ENCODE measurements at regions not wholly inside any gene's neighbourhood (a gene's known extent, or its start where the extent isn't known, plus 50 kb on each side); places are given as distances from the start of the nearest gene placed in this dataset.

- 96 to 99% methylated on average over 4 of the region's 4 CpGs for WGBS, 2 experiments
- Histone ChIP-seq H3K36me3 (ENCODE audit: control insufficient read depth, insufficient read depth, low read length) (no peaks in the 10 kb centered on the region), H3K27ac (ENCODE audit: insufficient read depth, low read depth, low read length, poor library complexity, severe bottlenecking) (no peak overlapping the region), H3K9me3 (ENCODE audit: control insufficient read depth, low read length) (no peaks in the 10 kb centered on the region), H3K27me3 (ENCODE audit: control insufficient read depth, insufficient read depth, low read length, poor library complexity, severe bottlenecking) (no peaks in the 10 kb centered on the region), H3K4me1 (ENCODE audit: control insufficient read depth, insufficient read depth, low read length) (no peaks in the 10 kb centered on the region), H3K4me3 (ENCODE audit: insufficient read depth, low read depth, low read length) (no peak overlapping the region)
These were observed 76.1 kb upstream of the JAK1 start for GRCh38 chr1:65042467-65042866.

- Histone ChIP-seq H3K4me1 (ENCODE audit: control insufficient read depth, insufficient read depth, low read length) (no peaks in the 10 kb centered on the region), H3K9me3 (ENCODE audit: control insufficient read depth, low read length) (no peaks in the 10 kb centered on the region), H3K27me3 (ENCODE audit: control insufficient read depth, insufficient read depth, low read length, poor library complexity, severe bottlenecking) (no peaks in the 10 kb centered on the region), H3K27ac (ENCODE audit: insufficient read depth, low read depth, low read length, poor library complexity, severe bottlenecking) (no peak overlapping the region), H3K4me3 (ENCODE audit: insufficient read depth, low read depth, low read length) (no peak overlapping the region), H3K36me3 (ENCODE audit: control insufficient read depth, insufficient read depth, low read length) (no peaks in the 10 kb centered on the region)
- WGBS, 2 experiments = 92 to 93% methylated on average over 5 of the region's 5 CpGs
These were observed 78.1 kb upstream of the JAK1 start for GRCh38 chr1:65044411-65044810.

- no peak overlapping the region for H3K4me3 ChIP-seq (ENCODE audit: insufficient read depth, low read depth, low read length)
These were observed 78.9 kb upstream of the JAK1 start for GRCh38 chr1:65045022-65045817.

DNA sequence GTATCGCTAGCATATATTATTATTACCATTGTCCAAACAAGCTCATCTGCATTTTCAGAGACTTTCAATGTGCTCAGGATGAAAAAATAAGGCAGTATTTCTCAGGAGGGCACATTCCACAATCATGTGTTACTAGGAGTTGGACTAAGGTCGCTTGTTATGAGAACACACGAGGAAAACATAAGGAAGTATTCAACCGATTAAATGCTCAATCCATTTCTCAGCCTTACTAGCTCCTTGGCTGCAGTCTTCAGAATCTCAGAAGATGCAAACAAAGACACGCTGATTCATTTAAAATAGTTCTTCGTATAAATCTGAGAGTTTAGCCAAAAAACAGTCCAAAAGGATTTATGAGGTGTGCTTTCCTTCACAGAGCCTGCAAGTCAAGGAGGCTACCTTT is 82.0 kb upstream of the JAK1 start:
- H3K4me3 ChIP-seq (ENCODE audit: insufficient read depth, low read depth, low read length) = no peak overlapping the region
- no peaks in the 10 kb centered on the region for H3K36me3 ChIP-seq (ENCODE audit: control insufficient read depth, insufficient read depth, low read length)
- no peaks in the 10 kb centered on the region for H3K9me3 ChIP-seq (ENCODE audit: control insufficient read depth, low read length)
- H3K27ac ChIP-seq (ENCODE audit: insufficient read depth, low read depth, low read length, poor library complexity, severe bottlenecking) = no peak overlapping the region
- WGBS, 2 experiments = 91 to 95% methylated on average over 6 of the region's 6 CpGs
- no peaks in the 10 kb centered on the region for H3K27me3 ChIP-seq (ENCODE audit: control insufficient read depth, insufficient read depth, low read length, poor library complexity, severe bottlenecking)
- H3K4me1 ChIP-seq (ENCODE audit: control insufficient read depth, insufficient read depth, low read length) = no peaks in the 10 kb centered on the region

More at GRCh38 chr1:65045022-65045817, 78.9 kb upstream of the JAK1 start:
- Histone ChIP-seq H3K4me1 (ENCODE audit: control insufficient read depth, insufficient read depth, low read length) (no peaks in the 10 kb centered on the region), H3K36me3 (ENCODE audit: control insufficient read depth, insufficient read depth, low read length) (no peaks in the 10 kb centered on the region), H3K27me3 (ENCODE audit: control insufficient read depth, insufficient read depth, low read length, poor library complexity, severe bottlenecking) (no peaks in the 10 kb centered on the region), H3K9me3 (ENCODE audit: control insufficient read depth, low read length) (no peaks in the 10 kb centered on the region), H3K27ac (ENCODE audit: insufficient read depth, low read depth, low read length, poor library complexity, severe bottlenecking) (no peak overlapping the region)
- WGBS, 2 experiments = 92 to 98% methylated on average over 4 of the region's 4 CpGs

- 92 to 95% methylated on average over 5 of the region's 5 CpGs for WGBS, 2 experiments
These were observed 83.8 kb upstream of the JAK1 start for GRCh38 chr1:65049941-65050713.

DNA sequence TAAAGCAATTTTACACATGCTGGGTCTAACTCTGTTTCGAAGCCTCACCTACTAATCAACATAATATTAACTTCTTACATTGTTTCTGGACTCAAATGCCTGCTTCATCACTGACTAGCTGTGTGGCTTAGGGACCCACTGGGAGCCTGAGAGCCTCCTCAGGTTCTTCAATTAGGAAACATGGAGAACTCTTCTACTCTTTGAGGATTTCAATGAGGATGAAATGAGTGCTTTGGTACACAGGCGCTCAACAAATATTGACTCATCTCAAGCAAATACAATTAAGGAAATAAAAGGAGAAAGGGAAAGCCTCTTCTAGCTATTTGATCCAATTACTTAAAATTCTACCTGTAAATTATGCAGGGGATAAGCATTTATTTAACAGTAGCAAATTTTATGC is 84.4 kb upstream of the JAK1 start:
- H3K36me3 ChIP-seq (ENCODE audit: control insufficient read depth, insufficient read depth, low read length) = peaks cover under 1% of the 10 kb centered on the region
- H3K27me3 ChIP-seq (ENCODE audit: control insufficient read depth, insufficient read depth, low read length, poor library complexity, severe bottlenecking) = no peaks in the 10 kb centered on the region
- 81 to 100% methylated on average over 1 of the region's 2 CpGs for WGBS, 2 experiments

More at GRCh38 chr1:65049941-65050713, 83.8 kb upstream of the JAK1 start:
- Histone ChIP-seq H3K9me3 (ENCODE audit: control insufficient read depth, low read length) (no peaks in the 10 kb centered on the region), H3K4me1 (ENCODE audit: control insufficient read depth, insufficient read depth, low read length) (no peaks in the 10 kb centered on the region), H3K4me3 (ENCODE audit: insufficient read depth, low read depth, low read length) (no peak overlapping the region), H3K27me3 (ENCODE audit: control insufficient read depth, insufficient read depth, low read length, poor library complexity, severe bottlenecking) (no peaks in the 10 kb centered on the region), H3K36me3 (ENCODE audit: control insufficient read depth, insufficient read depth, low read length) (no peaks in the 10 kb centered on the region), H3K27ac (ENCODE audit: insufficient read depth, low read depth, low read length, poor library complexity, severe bottlenecking) (no peak overlapping the region)

GRCh38 chr1:65054481-65054880 is 88.1 kb upstream of the JAK1 start:
- Histone ChIP-seq H3K27me3 (ENCODE audit: control insufficient read depth, insufficient read depth, low read length, poor library complexity, severe bottlenecking) (no peaks in the 10 kb centered on the region), H3K36me3 (ENCODE audit: control insufficient read depth, insufficient read depth, low read length) (peaks cover 4% of the 10 kb centered on the region), H3K4me1 (ENCODE audit: control insufficient read depth, insufficient read depth, low read length) (no peaks in the 10 kb centered on the region), H3K27ac (ENCODE audit: insufficient read depth, low read depth, low read length, poor library complexity, severe bottlenecking) (no peak overlapping the region), H3K9me3 (ENCODE audit: control insufficient read depth, low read length) (no peaks in the 10 kb centered on the region), H3K4me3 (ENCODE audit: insufficient read depth, low read depth, low read length) (no peak overlapping the region)
- 92 to 96% methylated on average over 3 of the region's 3 CpGs for WGBS, 2 experiments

More for the DNA sequence above, 84.4 kb upstream of the JAK1 start:
- Histone ChIP-seq H3K27ac (ENCODE audit: insufficient read depth, low read depth, low read length, poor library complexity, severe bottlenecking) (no peak overlapping the region), H3K4me3 (ENCODE audit: insufficient read depth, low read depth, low read length) (no peak overlapping the region), H3K4me1 (ENCODE audit: control insufficient read depth, insufficient read depth, low read length) (no peaks in the 10 kb centered on the region), H3K9me3 (ENCODE audit: control insufficient read depth, low read length) (no peaks in the 10 kb centered on the region)

DNA sequence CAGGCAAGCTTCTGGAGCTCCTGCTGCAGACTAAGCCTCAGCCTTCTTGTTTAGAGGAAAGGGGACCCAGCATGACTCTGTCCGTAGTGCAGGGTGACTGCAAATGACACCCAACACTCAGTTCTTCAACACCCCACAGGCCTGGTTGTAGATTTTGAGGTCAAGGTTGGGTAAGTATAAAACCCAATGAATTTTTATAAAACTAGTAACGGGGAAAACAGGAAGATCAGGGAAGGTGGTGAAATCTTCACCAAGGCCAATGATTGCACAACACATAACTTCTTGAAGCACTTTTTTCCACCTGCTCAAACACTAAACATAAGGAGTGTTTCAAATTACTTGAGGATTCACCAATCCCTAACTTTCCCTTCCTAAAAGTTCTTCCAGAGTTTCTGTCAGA is 89.4 kb upstream of the JAK1 start:
- H3K27ac ChIP-seq (ENCODE audit: insufficient read depth, low read depth, low read length, poor library complexity, severe bottlenecking) = no peak overlapping the region
- H3K36me3 ChIP-seq (ENCODE audit: control insufficient read depth, insufficient read depth, low read length) = peaks cover 4% of the 10 kb centered on the region
- WGBS, 2 experiments = 100% methylated on average over 1 to 2 of the region's 2 CpGs
- H3K27me3 ChIP-seq (ENCODE audit: control insufficient read depth, insufficient read depth, low read length, poor library complexity, severe bottlenecking) = no peaks in the 10 kb centered on the region
- no peaks in the 10 kb centered on the region for H3K9me3 ChIP-seq (ENCODE audit: control insufficient read depth, low read length)
- H3K4me1 ChIP-seq (ENCODE audit: control insufficient read depth, insufficient read depth, low read length) = no peaks in the 10 kb centered on the region
- H3K4me3 ChIP-seq (ENCODE audit: insufficient read depth, low read depth, low read length) = no peak overlapping the region

DNA sequence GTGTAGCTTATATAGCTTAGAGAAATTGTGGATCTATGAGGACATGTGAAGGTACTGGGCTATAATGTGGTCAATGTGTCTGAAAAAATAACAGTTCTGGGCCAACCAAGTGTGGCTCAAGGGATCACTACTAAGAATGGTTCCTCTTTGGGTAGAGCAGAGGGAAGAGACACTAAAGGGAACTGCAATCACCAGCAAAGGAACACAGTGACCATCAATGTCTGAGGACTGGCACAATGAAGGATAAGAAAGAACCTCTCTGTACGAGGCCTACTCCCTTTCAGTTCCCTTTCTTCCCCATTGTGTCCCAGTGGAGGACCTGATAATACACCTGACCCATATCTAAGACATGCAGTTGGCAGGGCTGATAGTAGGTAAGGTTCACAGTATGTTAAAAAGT is 89.9 kb upstream of the JAK1 start:
- no peaks in the 10 kb centered on the region for H3K4me1 ChIP-seq (ENCODE audit: control insufficient read depth, insufficient read depth, low read length)
- no peak overlapping the region for H3K27ac ChIP-seq (ENCODE audit: insufficient read depth, low read depth, low read length, poor library complexity, severe bottlenecking)
- no peak overlapping the region for H3K4me3 ChIP-seq (ENCODE audit: insufficient read depth, low read depth, low read length)
- no peaks in the 10 kb centered on the region for H3K27me3 ChIP-seq (ENCODE audit: control insufficient read depth, insufficient read depth, low read length, poor library complexity, severe bottlenecking)
- peaks cover 4% of the 10 kb centered on the region for H3K36me3 ChIP-seq (ENCODE audit: control insufficient read depth, insufficient read depth, low read length)
- no peaks in the 10 kb centered on the region for H3K9me3 ChIP-seq (ENCODE audit: control insufficient read depth, low read length)
- 92 to 100% methylated on average over 1 of the region's 1 CpG for WGBS, 2 experiments

DNA sequence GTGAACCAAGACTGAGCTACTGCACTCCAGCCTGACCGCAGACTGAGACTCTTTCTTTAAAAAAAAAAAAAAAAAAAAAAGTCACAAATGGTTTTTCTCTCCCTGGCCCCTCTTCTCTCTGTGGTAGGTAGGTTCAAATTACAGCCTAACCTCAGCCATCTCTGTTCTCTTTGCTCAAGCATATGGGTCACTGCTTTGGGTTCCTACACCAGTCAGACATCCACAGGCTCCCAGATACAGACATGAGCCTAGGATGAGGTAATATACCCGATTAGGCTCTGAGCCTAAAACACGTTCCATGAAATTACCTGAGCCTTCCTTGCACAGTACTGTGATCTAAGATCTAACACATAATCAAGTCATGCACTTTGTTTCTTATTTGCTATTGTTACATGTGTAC is 90.5 kb upstream of the JAK1 start:
- no peaks in the 10 kb centered on the region for H3K9me3 ChIP-seq (ENCODE audit: control insufficient read depth, low read length)
- H3K4me1 ChIP-seq (ENCODE audit: control insufficient read depth, insufficient read depth, low read length) = no peaks in the 10 kb centered on the region
- WGBS, 2 experiments = 95 to 97% methylated on average over 3 of the region's 3 CpGs
- H3K27me3 ChIP-seq (ENCODE audit: control insufficient read depth, insufficient read depth, low read length, poor library complexity, severe bottlenecking) = no peaks in the 10 kb centered on the region
- no peak overlapping the region for H3K4me3 ChIP-seq (ENCODE audit: insufficient read depth, low read depth, low read length)
- no peak overlapping the region for H3K27ac ChIP-seq (ENCODE audit: insufficient read depth, low read depth, low read length, poor library complexity, severe bottlenecking)
- peaks cover 4% of the 10 kb centered on the region for H3K36me3 ChIP-seq (ENCODE audit: control insufficient read depth, insufficient read depth, low read length)
